ENCODE measurements at regions not wholly inside any gene's neighbourhood (a gene's known extent, or its start where the extent isn't known, plus 50 kb on each side); places are given as distances from the start of the nearest gene placed in this dataset.

- no peaks in the 10 kb centered on the region for H3K4me1 ChIP-seq (ENCODE audit: control insufficient read depth, low read length)
- H3K36me3 ChIP-seq (ENCODE audit: control insufficient read depth, low read length) = no peaks in the 10 kb centered on the region
- H3K4me3 ChIP-seq (ENCODE audit: low read length) = no peak overlapping the region
- TF ChIP-seq EZH2phosphoT487 (IDR thresholded peaks at IDR 0.05; ENCODE audit: borderline replicate concordance, low read length) (no peak), CTCF (IDR thresholded peaks at IDR 0.05; ENCODE audit: low read depth, low read length, poor library complexity, severe bottlenecking) (no peak)
- no peaks in the 10 kb centered on the region for H3K79me2 ChIP-seq (ENCODE audit: control insufficient read depth, low read length)
- H3K9me3 ChIP-seq (ENCODE audit: control insufficient read depth, insufficient read depth, low read length) = no peaks in the 10 kb centered on the region
- H3K4me2 ChIP-seq (ENCODE audit: low read length) = no peak overlapping the region
- H4K20me1 ChIP-seq (ENCODE audit: control insufficient read depth, insufficient read depth, low read depth, low read length) = no peaks in the 10 kb centered on the region
- no peaks in the 10 kb centered on the region; the same call in none of the 2 replicates for H3K27me3 ChIP-seq (ENCODE audit: control insufficient read depth, low read length)
- no peaks in the 10 kb centered on the region for H3K9me2 ChIP-seq (replicated peaks; ENCODE audit: control insufficient read depth, low read length)
- H3F3A ChIP-seq (ENCODE audit: control insufficient read depth, insufficient read depth) = no peaks in the 10 kb centered on the region
- H3K27ac ChIP-seq (ENCODE audit: low read depth, low read length) = no peak overlapping the region
These were observed 70.9 kb downstream of the ASCL4 start for GRCh38 chr12:107845226-107845979.

GRCh38 chr12:107845980-107846659 is 71.6 kb downstream of the ASCL4 start:
- no peaks in the 10 kb centered on the region for H3K4me1 ChIP-seq (ENCODE audit: control insufficient read depth, low read length)
- no peak overlapping the region for H3K4me3 ChIP-seq (ENCODE audit: low read length)
- H3K9me2 ChIP-seq (replicated peaks; ENCODE audit: control insufficient read depth, low read length) = no peaks in the 10 kb centered on the region
- no peaks in the 10 kb centered on the region for H3K36me3 ChIP-seq (ENCODE audit: control insufficient read depth, low read length)
- H3F3A ChIP-seq (ENCODE audit: control insufficient read depth, insufficient read depth) = no peaks in the 10 kb centered on the region
- H3K27ac ChIP-seq (ENCODE audit: low read depth, low read length) = no peak overlapping the region
- H3K4me2 ChIP-seq (ENCODE audit: low read length) = no peak overlapping the region
- H3K27me3 ChIP-seq (ENCODE audit: control insufficient read depth, low read length) = no peaks in the 10 kb centered on the region; the same call in 1 of the 2 replicates
- no peaks in the 10 kb centered on the region for H4K20me1 ChIP-seq (ENCODE audit: control insufficient read depth, insufficient read depth, low read depth, low read length)
- H3K9me3 ChIP-seq (ENCODE audit: control insufficient read depth, insufficient read depth, low read length) = no peaks in the 10 kb centered on the region
- no peaks in the 10 kb centered on the region for H3K79me2 ChIP-seq (ENCODE audit: control insufficient read depth, low read length)
- TF ChIP-seq CTCF (IDR thresholded peaks at IDR 0.05; ENCODE audit: low read depth, low read length, poor library complexity, severe bottlenecking) = no peak
- no peak for TF ChIP-seq EZH2phosphoT487 (IDR thresholded peaks at IDR 0.05; ENCODE audit: borderline replicate concordance, low read length)

- no peaks in the 10 kb centered on the region for H4K20me1 ChIP-seq (ENCODE audit: control insufficient read depth, insufficient read depth, low read depth, low read length)
- no peaks in the 10 kb centered on the region; the same call in 1 of the 2 replicates for H3K27me3 ChIP-seq (ENCODE audit: control insufficient read depth, low read length)
These were observed 72.9 kb downstream of the ASCL4 start for GRCh38 chr12:107847430-107847829.

More at GRCh38 chr12:107847430-107847829, 72.9 kb downstream of the ASCL4 start:
- Histone ChIP-seq H3F3A (ENCODE audit: control insufficient read depth, insufficient read depth) (no peaks in the 10 kb centered on the region), H3K9me2 (replicated peaks; ENCODE audit: control insufficient read depth, low read length) (no peaks in the 10 kb centered on the region), H3K36me3 (ENCODE audit: control insufficient read depth, low read length) (no peaks in the 10 kb centered on the region), H3K79me2 (ENCODE audit: control insufficient read depth, low read length) (no peaks in the 10 kb centered on the region), H3K4me2 (ENCODE audit: low read length) (no peak overlapping the region), H3K4me1 (ENCODE audit: control insufficient read depth, low read length) (no peaks in the 10 kb centered on the region), H3K27ac (ENCODE audit: low read depth, low read length) (no peak overlapping the region), H3K9me3 (ENCODE audit: control insufficient read depth, insufficient read depth, low read length) (no peaks in the 10 kb centered on the region), H3K4me3 (ENCODE audit: low read length) (no peak overlapping the region)
- no peak for TF ChIP-seq EZH2phosphoT487 (IDR thresholded peaks at IDR 0.05; ENCODE audit: borderline replicate concordance, low read length)
- no peak for TF ChIP-seq CTCF (IDR thresholded peaks at IDR 0.05; ENCODE audit: low read depth, low read length, poor library complexity, severe bottlenecking)

Data from DOHH2 (cell line).